GM21737 (cell line): ENCODE measurements at regions not wholly inside any gene's neighbourhood (a gene's known extent, or its start where the extent isn't known, plus 50 kb on each side); places are given as distances from the start of the nearest gene placed in this dataset.
"Not testable (repeated sequence)": the region's sequence is repeated elsewhere in the genome, so short reads cannot be mapped to it uniquely, and the experiment has no call there.

Experiments
- ATAC-seq: cut with Tn5 transposase; IDR thresholded peaks from one replicate; pipeline ENCODE4 v1.9.1; 2021; ENCODE audit warnings: mild to moderate bottlenecking, moderate library complexity; ENCODE audit not compliant: unreplicated experiment

DNA sequence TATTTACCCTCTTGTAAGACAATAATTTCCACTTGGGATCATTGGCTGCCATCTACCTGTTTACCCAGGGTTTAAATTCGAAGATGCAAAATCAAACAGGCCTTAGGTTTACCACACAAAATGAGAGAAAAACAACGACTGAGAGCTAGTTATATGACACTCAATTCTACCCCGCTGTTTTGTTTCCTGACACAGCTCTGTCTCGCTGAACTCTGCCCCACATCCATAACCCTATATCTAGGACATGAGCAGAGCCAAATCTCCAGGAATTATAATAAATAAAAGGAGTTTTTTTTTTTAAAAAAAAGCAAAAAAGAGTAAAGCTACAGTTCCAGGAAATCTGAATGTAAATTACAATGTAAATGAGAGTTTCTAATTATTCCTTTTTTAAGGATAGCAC is 165.4 kb upstream of the NR2F2 start:
- ATAC-seq: no peak

- no peak for ATAC-seq
These were observed 164.7 kb upstream of the NR2F2 start for GRCh38 chr15:96165775-96166174.

GRCh38 chr15:96166223-96167200 is 164.0 kb upstream of the NR2F2 start:
- no peak for ATAC-seq

DNA sequence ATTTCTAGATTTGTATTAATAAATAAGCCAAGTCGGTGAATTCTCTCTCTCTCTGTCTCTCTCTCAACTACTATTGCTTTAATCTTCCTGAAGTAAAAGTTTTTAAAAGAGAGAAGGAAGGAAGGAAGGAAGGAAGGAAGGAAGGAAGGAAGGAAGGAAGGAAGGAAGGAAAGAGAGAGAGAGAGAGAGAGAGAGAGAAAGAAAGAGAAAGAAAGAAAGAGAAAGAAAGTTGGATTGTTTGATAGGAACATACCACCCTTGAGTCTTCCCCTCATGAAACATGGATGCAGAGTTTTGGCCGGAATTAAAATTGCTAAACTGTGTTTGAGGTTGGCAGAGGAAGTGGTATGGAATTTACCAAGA is 159.9 kb upstream of the NR2F2 start:
- ATAC-seq: not testable (repeated sequence)

GRCh38 chr15:96170979-96171739 is 159.3 kb upstream of the NR2F2 start:
- no peak for ATAC-seq

GRCh38 chr15:96171853-96172296 is 158.6 kb upstream of the NR2F2 start:
- no peak for ATAC-seq

- no peak for ATAC-seq
These were observed 158.1 kb upstream of the NR2F2 start for GRCh38 chr15:96172417-96172816.

- ATAC-seq: no peak
These were observed 153.7 kb upstream of the NR2F2 start for GRCh38 chr15:96176831-96177230.

DNA sequence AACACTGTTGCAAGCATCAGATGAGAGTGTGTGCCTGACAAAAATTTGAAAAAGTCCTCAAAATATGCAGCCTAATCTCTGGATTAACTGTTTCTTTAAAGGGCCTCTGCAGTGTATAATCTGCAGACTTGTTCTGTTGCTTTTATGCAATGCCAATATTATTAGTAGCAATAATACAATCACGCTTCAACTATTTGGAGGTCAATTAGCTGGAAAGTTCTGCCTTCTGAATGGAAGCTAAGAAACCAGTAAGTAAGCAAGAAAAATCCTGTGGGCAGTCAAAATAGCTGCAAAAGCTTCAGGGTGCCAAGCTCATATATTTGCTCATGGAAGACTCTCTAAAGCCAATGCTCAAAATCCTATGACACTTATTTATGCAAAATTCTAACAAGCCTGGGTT is 153.2 kb upstream of the NR2F2 start:
- ATAC-seq: no peak

DNA sequence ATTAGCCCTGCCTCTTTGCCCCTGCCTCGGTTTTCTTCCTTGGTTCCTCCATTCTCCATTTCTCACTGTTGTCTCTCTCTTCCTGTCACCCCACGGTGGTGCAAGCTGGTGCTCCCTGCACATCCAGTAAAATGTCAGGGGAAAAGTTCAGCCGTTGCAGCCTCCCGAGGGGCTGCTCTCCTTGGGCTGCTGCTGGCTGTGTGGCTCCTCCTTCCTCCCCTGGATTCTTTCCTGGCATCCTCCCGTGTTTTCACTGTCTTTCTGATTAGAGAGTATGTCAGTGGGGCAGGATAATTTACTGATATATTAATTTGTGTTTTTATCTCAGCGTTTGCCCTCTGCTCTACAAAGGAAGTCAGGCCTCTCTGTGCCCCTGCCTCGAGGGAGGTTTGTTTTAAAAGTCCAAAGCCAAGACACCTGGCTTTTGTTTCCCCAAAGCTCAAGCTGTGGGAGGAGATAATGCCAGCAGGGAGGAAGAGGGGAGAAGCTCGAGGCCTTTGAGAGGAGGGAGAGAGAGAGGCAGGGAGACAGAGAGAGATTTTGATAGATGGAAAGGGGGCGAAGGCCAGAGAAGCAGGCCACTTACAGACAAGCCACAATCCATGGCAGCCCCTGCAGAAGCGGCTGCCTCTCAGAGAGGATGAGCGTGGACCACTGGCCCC is 150.3 kb upstream of the NR2F2 start:
- ATAC-seq: no peak

GRCh38 chr15:96181217-96181616 is 149.3 kb upstream of the NR2F2 start:
- ATAC-seq: no peak

DNA sequence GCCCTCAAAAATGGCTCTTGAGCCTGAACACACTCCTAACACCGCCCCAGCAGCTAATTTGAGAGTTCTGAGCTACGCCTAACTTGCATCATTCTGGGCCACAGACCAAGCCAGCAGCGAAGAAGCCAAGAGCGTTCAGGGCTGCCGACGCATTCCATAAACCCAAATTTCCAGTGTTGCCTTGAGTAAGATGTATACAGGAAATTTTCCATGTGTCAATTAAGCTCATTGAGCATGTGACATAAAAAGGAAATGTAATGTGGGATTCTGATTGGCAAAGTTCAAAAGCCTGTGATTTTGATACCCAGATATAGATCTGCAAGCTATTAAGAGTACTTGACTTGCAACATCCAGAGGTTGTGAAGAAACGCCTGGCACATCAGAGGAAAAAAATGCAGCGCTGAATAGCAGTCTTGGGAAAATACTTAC is 148.6 kb upstream of the NR2F2 start:
- no peak for ATAC-seq

DNA sequence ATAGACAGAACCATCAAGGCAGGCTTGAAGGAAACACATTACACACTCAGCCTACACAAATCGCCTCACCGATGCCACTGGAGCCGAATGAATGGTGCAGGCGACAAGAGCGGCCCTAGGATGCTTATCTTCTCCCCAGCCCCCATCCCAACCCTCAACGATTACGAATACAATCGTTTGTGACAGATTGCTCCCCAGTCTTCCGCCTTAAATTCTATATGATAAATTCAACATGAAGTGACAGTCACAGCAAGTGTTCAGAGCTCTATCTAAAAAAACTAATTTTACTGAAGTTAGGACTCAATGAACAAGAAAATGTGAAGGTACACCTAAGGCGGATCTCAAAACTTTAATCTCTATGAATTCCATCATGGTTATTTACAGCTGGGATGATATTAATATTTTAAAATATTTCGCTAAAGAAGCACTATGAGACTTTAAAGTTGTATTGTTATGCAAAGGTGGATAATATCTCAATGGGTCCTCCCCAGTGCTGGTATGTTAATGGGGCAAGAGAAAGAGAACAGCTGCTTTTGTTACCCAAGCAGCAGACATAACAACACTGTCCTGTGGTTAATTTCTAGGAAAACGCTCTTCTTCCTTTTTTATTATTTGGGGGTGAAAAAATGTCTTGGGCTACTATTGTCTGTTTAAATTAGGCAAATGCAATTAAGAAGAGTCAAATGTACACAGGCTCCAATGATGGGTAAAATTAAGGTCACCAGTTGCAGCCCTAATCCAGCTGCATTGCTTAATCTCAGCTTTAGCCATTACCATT is 147.6 kb upstream of the NR2F2 start:
- no peak for ATAC-seq

- ATAC-seq: no peak
These were observed 147.0 kb upstream of the NR2F2 start for GRCh38 chr15:96183514-96183850.

- ATAC-seq: no peak
These were observed 146.6 kb upstream of the NR2F2 start for GRCh38 chr15:96183867-96184266.

DNA sequence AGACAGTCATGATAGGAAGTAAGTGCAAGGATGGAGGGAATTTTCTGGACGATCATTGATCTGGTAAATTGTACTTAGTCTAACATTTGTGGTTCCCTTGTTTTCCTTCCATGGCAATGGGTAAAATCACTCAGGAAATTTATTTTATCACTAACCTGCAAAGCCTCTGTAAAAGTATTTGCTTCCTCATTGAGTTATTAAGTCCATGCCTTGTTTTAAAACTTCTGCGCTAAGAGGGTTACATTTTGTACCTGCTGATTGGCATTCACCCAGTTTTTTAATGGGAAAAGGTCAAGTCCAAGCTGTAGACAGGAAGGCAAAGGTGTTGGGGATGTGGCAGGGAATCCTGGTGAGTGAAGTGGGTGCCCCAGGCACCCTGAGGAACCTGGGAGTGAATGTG is 146.2 kb upstream of the NR2F2 start:
- no peak for ATAC-seq

- ATAC-seq: no peak
These were observed 144.4 kb upstream of the NR2F2 start for GRCh38 chr15:96186105-96186504.

GRCh38 chr15:96187341-96188305 is 142.9 kb upstream of the NR2F2 start:
- no peak for ATAC-seq

GRCh38 chr15:96197721-96198120 is 132.8 kb upstream of the NR2F2 start:
- no peak for ATAC-seq

- ATAC-seq: no peak
These were observed 131.4 kb upstream of the NR2F2 start for GRCh38 chr15:96199111-96199510.
